ENCODE measurements at regions not wholly inside any gene's neighbourhood (a gene's known extent, or its start where the extent isn't known, plus 50 kb on each side); places are given as distances from the start of the nearest gene placed in this dataset.

DNA sequence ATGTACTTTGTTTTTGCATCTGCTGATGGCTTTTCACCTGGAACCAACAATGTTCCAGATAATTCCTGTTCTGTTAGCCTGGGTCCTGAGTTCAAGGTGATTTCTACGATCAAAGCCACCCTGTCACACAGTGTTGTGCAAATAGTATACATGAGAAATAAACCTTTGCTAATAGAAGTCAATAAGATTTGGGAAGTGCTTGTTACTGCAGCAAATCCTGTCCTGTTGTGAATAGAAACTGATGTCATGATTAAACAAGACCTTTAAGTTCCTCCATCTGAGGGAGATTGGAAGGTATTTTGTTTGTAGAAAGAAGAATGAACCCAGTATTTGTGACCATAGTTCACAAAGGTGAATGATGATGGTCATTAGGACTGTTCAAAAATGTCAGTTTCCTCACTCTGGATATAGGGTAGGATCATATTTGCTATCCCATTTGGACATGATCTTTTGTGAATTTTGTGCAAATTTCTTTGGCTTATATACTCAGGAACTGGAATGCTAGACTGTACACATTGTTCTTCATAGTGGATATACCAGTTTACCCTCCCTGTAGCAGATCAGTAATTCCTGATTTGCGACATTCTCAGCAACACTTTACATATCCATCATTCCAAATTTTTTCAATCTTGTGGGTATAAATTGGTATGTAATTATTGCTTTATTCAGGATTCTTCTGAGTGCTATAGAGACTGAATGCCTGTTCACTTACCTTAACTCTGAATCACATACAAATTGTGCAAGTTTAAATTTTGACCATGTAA lies 428.5 kb downstream of the METTL15 start:
- no peak for DNase-seq (ENCODE audit: low read depth)

DNA sequence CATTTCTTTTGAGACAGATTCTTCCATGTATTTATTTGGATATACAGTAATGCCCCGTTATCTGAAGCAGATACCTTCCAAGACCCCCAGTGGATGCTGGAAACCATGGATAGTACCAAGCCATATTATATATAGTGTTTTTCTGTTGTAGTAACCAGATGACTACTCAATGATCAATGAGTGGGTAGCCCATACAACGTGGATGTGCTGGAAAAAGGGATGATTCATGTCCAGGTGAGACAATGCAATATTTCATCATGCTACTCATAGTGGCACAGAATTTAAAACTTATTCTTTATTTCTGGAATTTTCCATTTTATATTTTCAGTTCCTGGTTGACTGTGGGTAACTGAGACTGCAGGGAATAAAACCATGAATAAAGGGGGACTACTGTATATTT lies 427.5 kb downstream of the METTL15 start:
- DNase-seq (ENCODE audit: low read depth), result no peak

DNA sequence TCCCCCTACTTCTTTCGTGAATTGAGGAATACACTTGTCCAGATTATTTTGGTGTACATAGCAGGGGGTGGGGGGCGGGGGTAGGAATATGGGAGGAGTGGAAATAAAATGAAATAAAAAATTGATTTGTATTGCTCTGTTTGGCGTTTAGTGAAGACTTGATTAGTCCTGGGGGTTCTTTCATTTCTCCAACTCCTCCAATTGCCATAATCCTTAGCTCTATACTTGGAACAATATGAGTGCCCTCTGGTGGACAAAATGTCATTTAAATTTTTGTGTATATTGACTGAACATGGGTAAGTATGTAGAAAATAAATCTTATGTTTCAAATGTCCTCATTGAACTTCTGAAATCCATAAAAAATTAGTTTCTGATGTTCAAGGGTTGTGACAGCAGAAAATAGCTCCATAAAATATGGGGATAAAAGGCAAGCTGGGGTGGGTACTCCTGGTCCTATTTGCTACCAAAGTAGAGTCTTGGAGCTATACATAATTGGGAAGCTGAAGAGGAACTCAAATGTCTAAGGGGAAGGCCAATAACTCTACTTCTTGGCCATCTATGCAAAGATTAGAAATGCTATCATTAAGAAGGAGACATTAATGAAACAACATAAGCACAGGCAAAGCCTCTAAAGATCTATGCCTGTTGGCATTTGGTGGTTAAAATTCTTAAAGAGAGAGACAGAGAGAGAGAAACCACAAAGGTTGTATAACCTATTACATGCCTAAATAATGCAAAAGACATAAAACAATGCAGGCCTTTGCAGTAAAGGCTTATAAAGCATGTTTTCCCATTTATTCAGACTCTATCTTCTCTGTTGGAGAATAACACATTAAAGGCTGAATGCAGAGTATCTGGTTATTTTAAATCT lies 421.6 kb downstream of the METTL15 start:
- DNase-seq (ENCODE audit: low read depth), result peak; percentile 66

DNA sequence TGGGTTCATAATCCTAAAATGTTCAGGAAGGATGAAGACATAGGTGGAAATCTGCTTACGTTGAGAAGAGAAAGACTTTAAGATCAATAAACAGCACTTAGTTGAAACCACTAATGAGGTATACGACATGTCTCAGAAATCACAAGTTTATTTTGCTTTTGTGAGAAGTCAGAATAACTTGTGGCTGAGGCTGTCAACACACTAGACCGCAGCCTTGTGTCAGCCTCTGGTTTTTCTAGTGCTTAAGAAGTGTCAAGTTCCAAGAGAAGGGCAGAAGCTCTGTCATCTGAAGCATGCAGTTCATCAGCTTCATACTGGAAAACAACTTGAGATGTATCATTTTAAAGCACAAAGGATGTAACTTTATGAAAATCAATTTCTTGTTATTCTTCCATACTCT lies 420.9 kb downstream of the METTL15 start:
- peak; percentile 50 for DNase-seq (ENCODE audit: low read depth)

DNA sequence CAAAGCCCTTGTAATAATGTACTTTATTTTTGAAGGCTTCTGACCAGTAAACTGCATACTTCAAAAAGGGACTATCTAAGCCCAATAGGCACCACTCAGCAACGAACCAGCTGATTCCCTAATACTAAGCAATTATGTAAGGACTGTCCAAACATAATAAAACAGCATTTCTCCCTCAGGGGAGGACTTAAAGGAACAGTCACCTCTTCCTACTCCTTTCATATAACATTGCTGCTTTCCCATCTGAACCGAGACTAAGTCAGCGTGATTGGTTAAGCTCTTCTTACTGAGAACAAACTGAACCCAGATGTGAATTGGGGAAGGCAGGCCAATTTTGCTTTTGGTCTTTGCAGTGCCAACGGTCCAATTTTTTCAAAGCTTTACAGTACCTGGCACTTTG lies 420.0 kb downstream of the METTL15 start:
- DNase-seq (ENCODE audit: low read depth), result no peak

DNA sequence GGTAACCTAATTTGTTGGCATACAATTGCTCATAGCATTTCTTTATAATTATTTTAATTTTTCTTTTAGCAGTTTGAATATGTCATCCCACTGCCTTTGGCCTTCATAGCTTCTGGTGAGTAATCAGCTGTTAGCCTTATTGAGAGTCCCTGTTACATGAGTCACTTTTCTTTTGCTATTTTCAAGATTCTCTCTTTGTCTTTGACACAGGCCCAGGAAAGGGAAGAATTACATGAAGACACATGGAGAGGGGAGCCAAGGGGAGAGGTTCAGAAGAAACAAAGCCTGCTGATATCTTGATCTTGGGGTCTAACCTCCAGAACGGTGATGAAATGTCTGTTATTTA lies 418.2 kb downstream of the METTL15 start:
- DNase-seq (ENCODE audit: low read depth), result peak; percentile 59

DNA sequence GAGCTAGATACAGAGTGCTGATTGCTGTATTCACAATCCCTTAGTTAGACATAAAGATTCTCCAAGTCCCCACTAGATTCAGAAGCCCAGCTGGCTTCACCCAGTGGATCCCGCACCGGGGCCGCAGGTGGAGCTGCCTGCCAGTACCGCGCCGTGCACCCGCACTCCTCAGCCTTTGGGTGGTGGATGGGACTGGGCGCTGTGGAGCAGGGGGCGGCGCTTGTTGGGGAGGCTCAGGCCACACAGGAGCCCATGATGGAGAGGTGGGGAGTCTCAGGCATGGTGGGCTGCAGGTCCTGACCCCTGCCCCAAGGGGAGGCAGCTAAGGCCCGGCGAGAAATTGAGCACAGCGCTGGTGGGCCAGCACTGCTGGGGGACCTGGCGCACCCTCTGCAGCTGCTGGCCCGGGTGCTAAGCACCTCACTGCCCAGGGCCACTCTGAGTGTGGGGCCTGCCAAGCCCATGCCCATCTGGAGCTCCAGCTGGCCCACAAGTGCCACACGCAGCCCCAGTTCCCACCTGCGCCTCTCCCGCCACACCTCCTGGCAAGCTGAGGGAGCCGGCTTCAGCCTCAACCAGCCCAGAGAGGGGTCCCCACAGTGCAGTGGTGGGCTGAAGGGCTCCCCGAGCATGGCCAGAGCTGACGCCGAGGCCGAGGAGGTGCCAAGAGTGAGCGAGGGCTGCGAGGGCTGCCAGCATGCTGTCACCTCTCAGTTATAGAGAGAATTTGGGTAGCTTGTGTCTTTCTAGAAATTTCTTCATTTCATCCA lies 417.6 kb downstream of the METTL15 start:
- no peak for DNase-seq (ENCODE audit: low read depth)

DNA sequence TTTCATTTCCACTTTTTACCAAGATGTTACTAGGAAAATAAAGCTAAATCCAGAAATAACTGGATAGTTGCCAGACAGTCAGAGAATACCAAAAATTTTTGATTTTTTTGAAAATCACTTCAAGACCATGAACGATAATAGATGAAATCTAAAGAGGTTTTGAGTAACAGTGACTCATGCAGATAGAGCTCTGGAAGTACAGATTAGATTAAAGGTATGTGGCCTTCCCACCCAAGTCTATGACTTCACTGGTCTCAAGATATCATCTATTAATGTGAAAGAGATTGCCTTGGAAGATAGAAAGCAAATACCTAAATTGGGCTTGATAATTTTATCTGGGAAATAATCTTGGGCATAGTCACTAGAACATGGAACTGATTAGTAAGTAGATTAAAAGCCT lies 415.9 kb downstream of the METTL15 start:
- DNase-seq (ENCODE audit: low read depth), result peak; percentile 41

DNA sequence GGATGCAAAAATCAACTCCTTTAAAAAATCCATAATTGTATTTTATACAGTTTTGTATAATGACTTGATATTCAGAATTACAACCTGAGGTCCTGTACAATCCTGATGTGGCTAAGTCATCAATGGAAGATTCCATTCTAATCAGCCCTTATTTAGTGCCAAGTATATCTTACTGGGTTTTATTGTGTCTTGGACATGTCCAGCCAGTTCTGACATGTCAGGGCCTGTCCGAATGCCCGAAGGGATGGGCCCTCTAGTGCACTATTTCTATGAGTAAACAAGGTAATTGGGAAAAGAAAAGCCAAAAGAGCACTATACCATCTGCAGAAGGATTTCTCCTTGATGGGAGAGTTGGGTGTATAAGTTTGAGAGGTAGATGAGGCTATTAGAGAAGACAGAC lies 412.9 kb downstream of the METTL15 start:
- no peak for DNase-seq (ENCODE audit: low read depth)

DNA sequence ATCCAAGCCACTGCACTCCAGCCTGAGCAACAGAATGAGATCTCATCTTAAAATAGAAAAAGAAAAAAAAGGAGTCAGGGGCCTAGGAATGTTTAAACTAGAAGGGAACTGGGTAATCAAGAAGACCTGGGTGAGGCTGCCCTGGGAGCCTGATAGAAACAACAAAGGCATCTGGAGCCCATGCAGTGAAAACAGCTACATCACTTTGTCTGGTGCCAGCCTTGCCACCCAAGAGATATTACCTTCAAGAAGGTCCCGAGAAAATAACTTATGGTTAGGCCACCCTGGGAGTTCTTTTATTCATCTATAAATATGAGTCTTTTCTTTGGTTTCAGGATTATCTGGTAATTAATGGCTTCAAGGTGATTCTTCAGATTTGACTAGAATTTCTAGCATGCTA lies 412.1 kb downstream of the METTL15 start:
- DNase-seq (ENCODE audit: low read depth), result no peak

DNA sequence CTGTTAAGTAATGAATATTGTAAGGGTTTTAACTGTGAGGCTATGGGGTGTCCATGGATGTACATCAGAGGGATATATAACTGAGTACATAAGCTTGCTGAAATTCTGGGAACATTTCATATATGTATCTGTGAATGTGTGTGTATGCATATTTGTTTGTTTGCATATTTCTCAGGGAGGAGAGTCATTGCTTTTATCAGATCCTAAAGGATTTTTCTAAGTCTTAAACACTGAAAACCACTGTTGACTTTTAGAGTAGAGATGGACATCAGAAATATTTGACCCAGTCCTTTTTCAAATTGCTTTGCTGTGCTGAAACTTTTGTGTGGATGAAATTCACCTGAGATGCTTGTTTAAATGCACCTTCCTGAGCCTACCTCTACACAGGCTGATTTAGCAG lies 410.6 kb downstream of the METTL15 start:
- no peak for DNase-seq (ENCODE audit: low read depth)

DNA sequence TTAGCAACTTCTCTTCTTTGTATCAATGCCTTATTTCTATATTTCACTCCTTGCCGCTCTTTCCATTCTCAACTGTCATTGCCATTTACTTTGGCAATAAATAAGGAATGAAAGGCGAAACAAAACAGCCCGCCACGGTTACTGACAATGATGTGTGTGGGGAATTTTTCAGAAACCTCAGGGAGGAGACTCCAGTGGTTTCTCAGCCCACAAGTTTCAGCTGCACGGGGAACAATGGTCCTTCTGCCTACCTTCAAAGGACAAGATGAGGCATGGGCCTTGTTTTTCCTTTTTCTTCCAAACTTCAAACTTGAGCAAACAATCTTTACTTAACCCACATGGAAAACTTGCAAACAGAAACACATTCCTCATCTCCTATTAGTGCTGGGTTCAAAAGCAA lies 409.4 kb downstream of the METTL15 start:
- DNase-seq (ENCODE audit: low read depth), result no peak

DNA sequence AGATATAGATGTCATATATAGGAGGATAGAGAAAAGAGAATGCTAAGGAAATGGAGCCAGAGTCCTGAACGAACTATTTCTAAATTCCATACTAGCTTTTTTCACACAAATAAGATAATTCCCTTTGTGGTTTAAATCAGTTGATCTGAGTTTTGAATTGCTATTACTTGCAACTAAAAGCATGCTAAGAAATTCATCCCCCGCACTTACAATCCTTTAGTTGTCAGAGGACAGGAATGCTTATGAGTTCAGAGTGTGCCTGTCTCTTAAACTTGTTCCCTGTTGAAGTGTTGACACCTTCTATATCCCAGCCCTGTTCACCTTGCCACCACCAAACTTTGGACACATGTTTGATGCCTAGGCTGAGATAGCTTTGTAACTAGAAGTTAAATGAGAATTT lies 406.2 kb downstream of the METTL15 start:
- peak; percentile 31 for DNase-seq (ENCODE audit: low read depth)

DNA sequence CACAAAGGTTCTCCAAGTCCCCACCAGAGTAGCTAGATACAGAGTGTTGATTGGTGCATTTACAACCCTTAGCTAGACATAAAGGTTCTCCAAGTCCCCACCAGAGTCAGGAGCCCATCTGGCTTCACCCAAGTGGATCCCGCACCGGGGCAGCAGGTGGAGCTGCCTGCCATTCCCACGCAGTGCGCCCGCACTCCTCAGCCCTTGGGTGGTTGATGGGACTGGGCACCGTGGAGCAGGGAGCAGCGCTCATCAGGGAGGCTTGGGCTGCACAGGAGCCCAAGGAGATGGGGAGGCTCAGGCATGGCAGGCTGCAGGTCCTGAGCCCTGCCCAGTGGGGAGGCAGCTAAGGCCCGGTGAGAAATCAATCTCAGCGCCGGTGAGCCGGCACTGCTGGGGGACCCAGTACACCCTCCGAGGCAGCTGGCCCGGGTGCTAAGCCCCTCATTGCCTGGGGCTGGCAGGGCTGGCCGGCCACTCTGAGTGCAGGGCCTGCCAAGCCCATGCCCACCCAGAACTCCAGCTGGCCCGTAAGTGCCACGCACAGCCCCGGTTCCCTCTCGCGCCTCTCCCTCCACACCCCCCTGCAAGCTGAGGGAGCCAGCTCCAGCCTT lies 404.1 kb downstream of the METTL15 start:
- no peak for DNase-seq (ENCODE audit: low read depth)

DNA sequence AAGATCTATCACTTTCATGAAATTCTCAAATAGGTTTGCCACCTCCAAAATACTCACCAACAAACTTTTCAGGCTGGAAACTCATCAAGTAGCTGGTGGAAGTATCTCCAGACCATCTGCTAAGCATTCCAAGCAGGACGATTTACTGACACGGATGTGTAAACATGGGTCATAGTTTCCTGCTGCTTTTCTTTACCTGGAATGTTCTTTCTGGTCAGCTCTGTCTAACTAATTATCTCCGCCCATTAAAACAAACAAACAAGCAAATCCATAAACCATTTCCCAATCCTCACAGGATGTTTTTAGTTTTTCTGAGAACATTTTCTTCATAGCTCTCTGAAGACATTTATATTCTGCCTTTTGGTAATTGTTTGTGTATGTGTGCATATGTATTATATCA lies 397.0 kb downstream of the METTL15 start:
- DNase-seq (ENCODE audit: low read depth), result peak; percentile 58

DNA sequence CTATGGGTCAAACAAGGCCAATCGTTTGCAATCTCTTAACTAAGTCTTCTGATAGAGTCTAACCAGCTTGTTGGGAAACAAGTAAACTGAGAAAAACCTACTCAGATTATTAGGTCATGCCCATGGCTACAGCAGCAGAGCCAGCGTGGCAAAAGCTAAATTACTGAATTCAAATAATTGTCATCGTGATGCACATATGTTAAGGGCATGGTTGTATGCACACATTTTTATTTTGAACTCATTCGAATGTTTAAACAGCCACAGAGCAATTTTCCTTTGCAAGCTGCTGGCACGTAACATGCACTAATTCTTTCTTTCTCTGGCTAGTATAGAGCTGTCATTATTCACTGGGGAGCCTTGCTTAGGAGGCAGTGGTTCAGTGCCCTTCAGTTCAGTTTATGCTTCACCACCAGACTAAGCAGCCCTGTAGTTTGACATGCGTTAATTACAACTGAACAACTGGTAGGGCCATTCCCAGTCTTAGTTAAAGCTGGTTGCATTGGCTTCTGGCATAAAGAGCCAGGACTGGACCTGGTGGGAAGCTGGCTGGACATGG lies 396.4 kb downstream of the METTL15 start:
- no peak for DNase-seq (ENCODE audit: low read depth)

DNA sequence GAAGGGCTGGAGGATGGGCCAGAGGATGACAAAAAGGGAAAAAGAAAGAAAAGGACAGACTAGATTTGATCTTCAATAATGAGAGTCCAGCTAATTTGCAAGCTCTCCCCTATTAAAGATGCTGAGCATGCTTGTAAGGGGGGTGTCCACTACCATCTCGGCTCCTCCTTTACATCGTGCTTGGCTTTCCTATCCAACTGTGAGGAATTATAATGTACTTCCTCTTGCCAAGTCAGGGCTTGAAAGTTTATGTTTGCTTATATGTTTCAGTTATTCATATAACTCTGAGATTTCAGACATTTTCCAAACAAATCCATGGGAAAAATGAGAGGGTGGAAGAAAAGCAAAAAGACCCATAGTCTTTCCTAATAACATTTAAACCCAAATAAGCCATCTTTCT lies 387.1 kb downstream of the METTL15 start:
- DNase-seq (ENCODE audit: low read depth), result no peak

DNA sequence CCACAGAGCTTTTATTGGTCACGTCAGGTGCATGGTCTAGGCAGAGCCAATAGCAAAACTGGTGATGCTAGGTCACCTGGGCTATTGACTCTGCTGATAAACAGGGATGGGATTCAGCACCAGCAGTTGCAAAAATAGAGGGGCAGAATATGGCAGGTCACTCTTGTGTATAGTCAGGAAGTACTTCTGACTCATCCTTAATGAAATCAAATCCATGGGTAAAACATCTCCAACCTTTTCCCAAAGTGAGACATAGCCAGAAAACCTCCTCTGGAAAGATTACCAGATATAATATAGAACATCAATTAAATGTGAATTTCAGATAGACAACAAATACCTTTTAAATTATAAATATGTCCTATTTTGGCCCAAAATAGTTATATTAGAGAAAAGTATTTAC lies 383.2 kb downstream of the METTL15 start:
- no peak for DNase-seq (ENCODE audit: low read depth)

DNA sequence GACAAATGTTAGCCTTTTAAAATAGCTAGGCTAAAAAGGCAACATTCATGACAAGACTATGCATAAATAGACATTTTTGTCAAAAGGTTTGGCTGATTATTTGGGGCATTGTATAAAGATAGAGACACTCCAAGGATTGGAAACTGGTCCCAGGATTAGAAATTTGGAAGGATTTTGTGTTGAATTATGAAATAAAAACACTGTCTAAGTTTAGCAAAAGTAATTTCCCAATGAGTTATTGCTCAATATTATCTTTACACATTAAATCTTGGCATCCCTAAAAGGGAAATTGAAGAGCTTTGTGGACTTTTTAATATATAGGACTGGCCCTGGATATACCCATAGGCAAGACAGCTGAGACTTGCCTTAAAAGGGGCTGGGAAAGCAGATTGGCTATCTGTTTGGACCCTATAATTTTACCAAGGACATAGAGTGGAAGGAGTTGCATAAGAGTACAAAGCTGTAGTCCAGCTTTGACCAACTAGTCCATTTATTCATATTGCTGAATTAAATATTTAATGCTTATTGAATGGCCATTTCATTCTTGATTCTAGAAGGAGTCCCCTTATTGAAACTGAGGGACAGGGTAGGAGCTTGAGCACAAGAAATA lies 382.7 kb downstream of the METTL15 start:
- DNase-seq (ENCODE audit: low read depth), result peak; percentile 18

DNA sequence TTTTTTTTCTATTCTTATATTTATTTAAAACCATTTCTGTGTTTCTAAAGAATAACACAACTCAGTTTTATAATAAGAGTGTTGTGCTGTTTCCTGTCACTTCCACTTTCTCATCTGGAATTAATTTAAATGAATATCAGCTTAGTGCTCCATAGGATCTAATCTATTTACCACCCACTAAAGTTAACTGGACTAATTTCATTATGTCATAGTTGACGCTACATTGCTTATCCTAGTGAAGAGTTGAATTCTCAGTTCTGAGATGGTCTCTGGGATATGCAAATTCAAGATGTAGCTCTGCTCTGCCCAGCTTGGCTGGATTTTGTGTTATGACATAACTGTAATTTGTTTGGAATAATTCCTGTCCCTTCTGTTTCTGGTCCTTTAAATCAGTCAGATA lies 380.1 kb downstream of the METTL15 start:
- no peak for DNase-seq (ENCODE audit: low read depth)

DNA sequence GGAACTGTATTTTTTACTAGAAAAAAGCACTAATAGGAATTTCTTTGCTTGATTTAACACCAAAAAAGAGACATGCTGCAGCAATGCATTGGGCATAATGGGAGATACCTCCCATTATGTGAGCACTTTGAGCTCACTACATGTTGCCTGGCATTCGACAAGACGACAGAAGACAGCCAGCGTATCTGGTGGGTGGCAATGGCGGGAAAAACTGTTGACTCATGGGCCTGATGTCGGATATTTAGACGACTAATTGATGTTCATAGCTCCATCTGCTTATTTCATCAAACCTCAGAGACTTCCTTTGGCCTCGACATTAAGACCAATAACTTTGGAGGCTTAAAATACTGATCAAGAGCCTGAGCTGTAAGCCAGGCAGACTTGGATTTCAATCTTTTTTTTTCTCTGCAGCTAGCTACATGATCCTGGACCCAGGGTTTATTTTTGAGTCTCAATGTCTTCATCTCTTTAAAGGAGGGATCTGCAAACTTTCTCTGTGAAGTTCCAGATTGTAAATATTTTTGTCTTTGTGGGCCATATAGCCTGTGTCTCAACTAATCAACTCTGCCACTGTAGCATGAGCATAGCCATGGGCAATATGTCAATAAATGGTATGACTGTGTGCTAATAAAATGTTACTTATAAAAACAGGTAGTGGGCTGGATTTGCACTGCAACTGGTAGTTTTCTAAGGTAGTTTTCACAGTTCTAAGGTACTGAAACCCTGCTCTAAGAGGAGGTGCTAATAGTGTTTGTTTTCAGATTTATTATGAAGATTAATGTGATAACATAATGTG lies 375.1 kb downstream of the METTL15 start:
- DNase-seq (ENCODE audit: low read depth), result no peak
